ENCODE measurements at regions not wholly inside any gene's neighbourhood (a gene's known extent, or its start where the extent isn't known, plus 50 kb on each side); places are given as distances from the start of the nearest gene placed in this dataset.

GRCh38 chr9:88049677-88050307 lies 75.5 kb upstream of the CDK20 start:
- TF ChIP-seq CTCF (IDR thresholded peaks at IDR 0.05) (no peak), POLR2AphosphoS5 (IDR thresholded peaks at IDR 0.05; ENCODE audit: insufficient read depth in 1 of 2, low read depth in 1 of 2) (no peak)
